ENCODE measurements at regions not wholly inside any gene's neighbourhood (a gene's known extent, or its start where the extent isn't known, plus 50 kb on each side); places are given as distances from the start of the nearest gene placed in this dataset.

DNA sequence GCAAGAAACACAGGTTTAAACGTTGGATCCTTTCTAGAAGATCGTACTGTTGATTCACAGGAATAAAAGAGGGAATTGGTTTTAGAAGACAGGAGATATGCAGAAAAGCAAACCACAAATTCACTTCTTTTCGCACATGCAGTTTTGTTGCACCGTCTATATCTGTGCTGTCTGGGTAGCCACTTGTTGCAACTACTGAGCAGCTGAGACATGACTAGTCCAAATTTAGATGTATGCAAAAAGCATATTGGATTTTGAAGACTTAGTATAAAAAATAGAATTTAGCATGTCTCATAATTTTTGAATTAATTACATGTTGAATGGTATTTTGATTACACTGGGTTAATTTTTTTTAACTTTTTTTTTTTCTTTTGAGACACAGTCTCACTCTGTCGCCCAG is 176.3 kb downstream of the KLF12 start:
- H3K27ac ChIP-seq (ENCODE audit: insufficient read depth, low read length) = no peak overlapping the region
- peaks cover 13 to 48% of the 10 kb centered on the region in 2 experiments; a peak in 3 of 4 replicates for H3K79me1 ChIP-seq (ENCODE audit: low read depth in 1 of 2, low read length in 2 of 2)
- dilution Hi-C loops (cut with HindIII; ENCODE audit: low sequenced_read_pairs, unreplicated experiment) = no loop called here
- H3K4me3 ChIP-seq (ENCODE audit: insufficient read depth, low read depth, low read length) = no peak overlapping the region
- CTCF ChIA-PET = no interaction called here
- no peak overlapping the region for H4K8ac ChIP-seq (ENCODE audit: low read depth in 2 of 2, low read length in 2 of 2)
- no peak overlapping the region for H4K91ac ChIP-seq (ENCODE audit: insufficient read depth, low read depth, low read length)
- ATAC-seq (ENCODE audit: low read depth) (no peak), DNase-seq (no peak)
- no peak overlapping the region for H3K18ac ChIP-seq (ENCODE audit: low read depth, low read length)
- H2BK120ac ChIP-seq (ENCODE audit: low read depth, low read length) = no peak overlapping the region
- no peak overlapping the region for H3K4me2 ChIP-seq (ENCODE audit: low read depth, low read length)
- peaks cover 2% of the 10 kb centered on the region; the same call in 1 of the 2 replicates for H3K4me1 ChIP-seq (ENCODE audit: control insufficient read depth, insufficient read depth, low read length)
- peaks cover 3% of the 10 kb centered on the region for H4K20me1 ChIP-seq (ENCODE audit: insufficient read depth, low read length)
- POLR2A ChIA-PET (ENCODE audit: unreplicated experiment) = no interaction called here
- no peak overlapping the region for H3K23ac ChIP-seq (ENCODE audit: low read depth, low read length)
- H3K9me3 ChIP-seq (ENCODE audit: control insufficient read depth, insufficient read depth, low read length) = no peaks in the 10 kb centered on the region
- no peak overlapping the region for H2BK20ac ChIP-seq (ENCODE audit: low read depth, low read length)
- no peak for TF ChIP-seq MAFK (IDR thresholded peaks at IDR 0.05; ENCODE audit: low read depth, low read length)
- no peak for TF ChIP-seq RFX5 (IDR thresholded peaks at IDR 0.05; ENCODE audit: low read depth, low read length)
- TF ChIP-seq FOS (IDR thresholded peaks at IDR 0.05; ENCODE audit: low read depth, low read length) = no peak
- TF ChIP-seq, protein P1, sequence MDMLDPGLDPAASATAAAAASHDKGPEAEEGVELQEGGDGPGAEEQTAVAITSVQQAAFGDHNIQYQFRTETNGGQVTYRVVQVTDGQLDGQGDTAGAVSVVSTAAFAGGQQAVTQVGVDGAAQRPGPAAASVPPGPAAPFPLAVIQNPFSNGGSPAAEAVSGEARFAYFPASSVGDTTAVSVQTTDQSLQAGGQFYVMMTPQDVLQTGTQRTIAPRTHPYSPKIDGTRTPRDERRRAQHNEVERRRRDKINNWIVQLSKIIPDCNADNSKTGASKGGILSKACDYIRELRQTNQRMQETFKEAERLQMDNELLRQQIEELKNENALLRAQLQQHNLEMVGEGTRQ (IDR thresholded peaks at IDR 0.05; ENCODE audit: low read depth, low read length) = no peak
- TF ChIP-seq CHD1 (IDR thresholded peaks at IDR 0.05; ENCODE audit: low read depth, low read length) = no peak
- TF ChIP-seq, protein P2, sequence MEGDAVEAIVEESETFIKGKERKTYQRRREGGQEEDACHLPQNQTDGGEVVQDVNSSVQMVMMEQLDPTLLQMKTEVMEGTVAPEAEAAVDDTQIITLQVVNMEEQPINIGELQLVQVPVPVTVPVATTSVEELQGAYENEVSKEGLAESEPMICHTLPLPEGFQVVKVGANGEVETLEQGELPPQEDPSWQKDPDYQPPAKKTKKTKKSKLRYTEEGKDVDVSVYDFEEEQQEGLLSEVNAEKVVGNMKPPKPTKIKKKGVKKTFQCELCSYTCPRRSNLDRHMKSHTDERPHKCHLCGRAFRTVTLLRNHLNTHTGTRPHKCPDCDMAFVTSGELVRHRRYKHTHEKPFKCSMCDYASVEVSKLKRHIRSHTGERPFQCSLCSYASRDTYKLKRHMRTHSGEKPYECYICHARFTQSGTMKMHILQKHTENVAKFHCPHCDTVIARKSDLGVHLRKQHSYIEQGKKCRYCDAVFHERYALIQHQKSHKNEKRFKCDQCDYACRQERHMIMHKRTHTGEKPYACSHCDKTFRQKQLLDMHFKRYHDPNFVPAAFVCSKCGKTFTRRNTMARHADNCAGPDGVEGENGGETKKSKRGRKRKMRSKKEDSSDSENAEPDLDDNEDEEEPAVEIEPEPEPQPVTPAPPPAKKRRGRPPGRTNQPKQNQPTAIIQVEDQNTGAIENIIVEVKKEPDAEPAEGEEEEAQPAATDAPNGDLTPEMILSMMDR (conservative IDR thresholded peaks at IDR 0.05; ENCODE audit: low read depth, low read length) = no peak
- TF ChIP-seq NFE2L2 (IDR thresholded peaks at IDR 0.05; ENCODE audit: low read depth, low read length) = no peak
- TF ChIP-seq, protein P3, sequence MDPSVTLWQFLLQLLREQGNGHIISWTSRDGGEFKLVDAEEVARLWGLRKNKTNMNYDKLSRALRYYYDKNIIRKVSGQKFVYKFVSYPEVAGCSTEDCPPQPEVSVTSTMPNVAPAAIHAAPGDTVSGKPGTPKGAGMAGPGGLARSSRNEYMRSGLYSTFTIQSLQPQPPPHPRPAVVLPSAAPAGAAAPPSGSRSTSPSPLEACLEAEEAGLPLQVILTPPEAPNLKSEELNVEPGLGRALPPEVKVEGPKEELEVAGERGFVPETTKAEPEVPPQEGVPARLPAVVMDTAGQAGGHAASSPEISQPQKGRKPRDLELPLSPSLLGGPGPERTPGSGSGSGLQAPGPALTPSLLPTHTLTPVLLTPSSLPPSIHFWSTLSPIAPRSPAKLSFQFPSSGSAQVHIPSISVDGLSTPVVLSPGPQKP (IDR thresholded peaks at IDR 0.05; ENCODE audit: borderline replicate concordance, low read depth, low read length) = no peak
- no peak for TF ChIP-seq MAZ (IDR thresholded peaks at IDR 0.05; ENCODE audit: borderline replicate concordance, low read depth, low read length)
- no peak for TF ChIP-seq CEBPB (IDR thresholded peaks at IDR 0.05; ENCODE audit: low read depth, low read length)
- TF ChIP-seq RCOR1 (IDR thresholded peaks at IDR 0.05; ENCODE audit: insufficient replicate concordance, low read length) = no peak
- TF ChIP-seq BHLHE40 (IDR thresholded peaks at IDR 0.05; ENCODE audit: low read depth, low read length) = no peak
- no peak for TF ChIP-seq SMC3 (IDR thresholded peaks at IDR 0.05; ENCODE audit: low read depth, low read length)
- H4K5ac ChIP-seq (ENCODE audit: low read depth, low read length) = no peak overlapping the region
- no peak overlapping the region for H3K9ac ChIP-seq (ENCODE audit: low read depth, low read length)
- no peak overlapping the region for H3K14ac ChIP-seq (replicated peaks; ENCODE audit: low read depth, low read length)
- H2BK5ac ChIP-seq (ENCODE audit: low read depth, low read length, poor library complexity, severe bottlenecking) = no peak overlapping the region
- intact Hi-C loops (cut with micrococcal nuclease) = no loop called here
- no CpG with 5 or more reads among the region's 5 CpGs for WGBS, 2 experiments (ENCODE audit: extremely low coverage in 2 of 2, insufficient read length in 1 of 2)
- no peak overlapping the region for H2AK5ac ChIP-seq (ENCODE audit: low read depth, low read length)
- no peak overlapping the region for H2AK9ac ChIP-seq (replicated peaks; ENCODE audit: low read depth, low read length, poor library complexity)
- no peak overlapping the region for H3K56ac ChIP-seq (ENCODE audit: extremely low read depth, insufficient read depth, low read length)
- no TSS peak for BruUV-seq (replicated peaks)
- in situ Hi-C loops (cut with MboI; ENCODE audit: low sequenced_read_pairs) = no loop called here
- no peak overlapping the region for H2AFZ ChIP-seq (replicated peaks; ENCODE audit: low read length, poor library complexity)
- no peak overlapping the region for H3K4ac ChIP-seq (ENCODE audit: low read depth, low read length)
- H2BK15ac ChIP-seq (ENCODE audit: low read depth, low read length) = no peak overlapping the region
- no peaks in the 10 kb centered on the region for H3K36me3 ChIP-seq (ENCODE audit: control insufficient read depth, insufficient read depth, low read length)
- no peaks in the 10 kb centered on the region for H3K27me3 ChIP-seq (ENCODE audit: control insufficient read depth, insufficient read depth, low read length)
- no peaks in the 10 kb centered on the region for H3K9me1 ChIP-seq (ENCODE audit: insufficient read depth, low read length)
